Prostate gland (tissue), 2 donors: ENCODE measurements at regions not wholly inside any gene's neighbourhood (a gene's known extent, or its start where the extent isn't known, plus 50 kb on each side); places are given as distances from the start of the nearest gene placed in this dataset.

Experiments
- CTCF ChIP-seq, 4 experiments: fragments of 200-600 bp in 2 of 4; fragments of 450-650 bp in 2 of 4; sonication (generic) in 2 of 4; IDR thresholded peaks; 1 replicate in 3 of 4; 2 replicates in 1 of 4; pipeline ENCODE4 v1.5.1; 2016 to 2019; ENCODE audit warnings: antibody characterized with exemption in 4 of 4, mild to moderate bottlenecking in 2 of 4, moderate library complexity in 2 of 4
- POLR2AphosphoS5 ChIP-seq: sonication (generic); formaldehyde crosslinking; IDR thresholded peaks from one replicate; pipeline ENCODE4 v1.6.1; 2017; ENCODE audit warnings: antibody characterized with exemption

- TF ChIP-seq CTCF (IDR thresholded peaks at IDR 0.05) (no peak), POLR2AphosphoS5 (no peak)
Observed at GRCh38 chr4:52372747-52373146, 286.4 kb downstream of the USP46 start.
